ENCODE measurements at regions not wholly inside any gene's neighbourhood (a gene's known extent, or its start where the extent isn't known, plus 50 kb on each side); places are given as distances from the start of the nearest gene placed in this dataset.

GRCh38 chr12:58764100-58764953 is 156.0 kb downstream of the LRIG3 start:
- TF ChIP-seq SP1 (IDR thresholded peaks at IDR 0.05) (no peak), GABPA (IDR thresholded peaks at IDR 0.05 in 1 of 2, conservative IDR thresholded peaks at IDR 0.05 in 1 of 2) (no peak), CTCF (IDR thresholded peaks at IDR 0.05; ENCODE audit: low read depth, low read length, missing input control) (no peak), RAD21 (IDR thresholded peaks at IDR 0.05) (no peak), REST (IDR thresholded peaks at IDR 0.05) (no peak), MAX (IDR thresholded peaks at IDR 0.05) (no peak), ATF3 (IDR thresholded peaks at IDR 0.05) (no peak), TAF1 (conservative IDR thresholded peaks at IDR 0.05) (no peak), FOXA1 (IDR thresholded peaks at IDR 0.05) (no peak), HNF4G (IDR thresholded peaks at IDR 0.05) (no peak), EGR1 (IDR thresholded peaks at IDR 0.05; ENCODE audit: low read depth in 2 of 2) (no peak), HNF4A (conservative IDR thresholded peaks at IDR 0.05) (peak in 1 of 2 donors; percentile 8)

Measured in liver (tissue), 3 donors.